Large intestine (tissue), 3 donors: ENCODE measurements at regions not wholly inside any gene's neighbourhood (a gene's known extent, or its start where the extent isn't known, plus 50 kb on each side); places are given as distances from the start of the nearest gene placed in this dataset.
A peak's percentile ranks its signal among the peaks of the same experiment; 100 is the strongest.

Experiments used
- DNase-seq, 2 donors: peaks; one replicate each; pipeline versions ENCODE4 v3.0.0 to v3.0.0-alpha.2; 2013
- H3K27ac ChIP-seq: one replicate; pipeline ENCODE4 v1.5.1; 2013; ENCODE audit warnings: low read length
- H3K27me3 ChIP-seq: 2 replicates; pipeline ENCODE4 v1.6.1; 2013; ENCODE audit warnings: low read length; ENCODE audit not compliant: control insufficient read depth, insufficient read depth
- H3K36me3 ChIP-seq: 2 replicates; pipeline ENCODE4 v1.6.1; 2013; ENCODE audit warnings: low read length; ENCODE audit not compliant: control insufficient read depth, insufficient read depth
- H3K4me1 ChIP-seq: one replicate; pipeline ENCODE4 v1.6.1; 2013; ENCODE audit warnings: low read length; ENCODE audit not compliant: control insufficient read depth, insufficient read depth
- H3K4me3 ChIP-seq: one replicate; pipeline ENCODE4 v1.5.1; 2013; ENCODE audit warnings: low read length
- H3K9me3 ChIP-seq: one replicate; pipeline ENCODE4 v1.6.1; 2013; ENCODE audit warnings: mild to moderate bottlenecking, low read depth, low read length, moderate library complexity; ENCODE audit not compliant: control insufficient read depth
- WGBS: methylation state at CpG from one replicate; pipeline ENCODE4 v1.1.5; 2013; ENCODE audit warnings: low lambda C conversion rate; ENCODE audit not compliant: insufficient coverage; 5-methylcytosine and 5-hydroxymethylcytosine counted together

DNA sequence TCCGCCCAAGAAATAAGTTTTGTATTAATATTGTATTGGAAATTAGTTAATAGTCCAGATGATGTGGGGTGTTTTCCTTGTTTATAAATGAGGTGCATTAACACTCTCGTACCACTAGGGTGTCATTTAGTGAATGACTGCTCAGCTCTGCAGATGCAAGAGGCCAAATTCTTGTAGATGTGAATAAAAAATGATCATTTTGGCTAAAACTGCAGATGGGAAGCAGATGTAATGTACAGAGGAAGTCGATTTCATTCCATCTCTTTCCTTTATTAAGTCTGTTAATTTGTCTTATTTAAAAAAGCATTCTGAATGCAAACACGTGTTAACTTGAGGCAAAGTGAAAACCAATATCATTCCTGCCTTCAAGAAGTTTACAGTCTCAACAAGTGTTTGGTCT is 108.1 kb downstream of the DHX15 start:
- Histone ChIP-seq H3K27me3 (peaks cover 55% of the 10 kb centered on the region), H3K9me3 (peaks cover 9% of the 10 kb centered on the region), H3K27ac (no peak overlapping the region), H3K36me3 (no peaks in the 10 kb centered on the region), H3K4me1 (peaks cover 10% of the 10 kb centered on the region), H3K4me3 (no peak overlapping the region)
- DNase-seq: no peak
- WGBS: 67% methylated on average over 2 of the region's 4 CpGs

DNA sequence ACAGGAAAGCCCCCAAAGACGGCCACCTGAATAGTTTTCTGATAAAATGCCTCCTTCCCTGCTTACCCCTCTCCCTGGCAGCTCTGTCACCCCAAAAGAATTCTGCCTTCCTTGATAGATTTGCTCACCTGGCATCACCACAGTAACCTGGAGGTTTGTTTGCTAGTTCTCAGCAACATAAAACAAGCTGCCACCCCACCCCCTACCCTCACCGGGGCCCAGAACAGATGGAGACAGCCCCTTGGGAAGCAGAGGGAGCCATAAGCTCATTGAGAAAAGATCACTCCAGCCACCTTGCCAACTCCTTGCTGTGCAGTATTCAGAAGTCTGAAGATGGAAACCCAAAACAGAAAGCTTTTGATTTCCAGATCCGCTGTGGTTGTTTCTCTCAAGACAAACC is 108.6 kb downstream of the DHX15 start:
- H3K9me3 ChIP-seq: peaks cover 9% of the 10 kb centered on the region
- peaks cover 57% of the 10 kb centered on the region for H3K27me3 ChIP-seq
- no peak overlapping the region for H3K4me3 ChIP-seq
- peaks cover 12% of the 10 kb centered on the region for H3K4me1 ChIP-seq
- no CpG with 5 or more reads among the region's 3 CpGs for WGBS
- no peak overlapping the region for H3K27ac ChIP-seq
- DNase-seq: no peak
- no peaks in the 10 kb centered on the region for H3K36me3 ChIP-seq

DNA sequence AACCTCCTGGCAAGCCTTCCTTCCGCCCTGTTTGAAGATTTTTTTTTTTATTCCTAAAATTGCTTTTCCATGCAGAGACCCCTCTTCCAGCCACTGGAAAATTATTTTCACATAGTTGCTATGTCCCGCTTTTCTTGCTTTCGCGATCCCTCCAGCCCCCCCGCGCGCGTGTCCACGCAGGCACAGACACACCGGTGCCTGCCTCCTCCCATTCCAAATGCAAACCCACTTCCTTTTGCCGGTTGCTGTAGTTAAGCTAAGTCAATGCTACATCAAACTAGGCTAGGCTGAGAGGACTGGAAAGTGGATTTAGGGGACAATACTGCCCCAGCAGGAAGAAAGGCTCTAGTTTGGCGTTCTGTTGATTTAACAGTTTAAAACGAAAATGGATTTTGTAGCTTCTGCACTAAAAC is 111.0 kb downstream of the DHX15 start:
- DNase-seq: no peak
- Histone ChIP-seq H3K4me1 (peaks cover 12% of the 10 kb centered on the region), H3K4me3 (peak overlapping the region; percentile 50), H3K27ac (no peak overlapping the region), H3K36me3 (no peaks in the 10 kb centered on the region), H3K27me3 (peaks cover 68% of the 10 kb centered on the region), H3K9me3 (peaks cover 9% of the 10 kb centered on the region)
- no CpG with 5 or more reads among the region's 13 CpGs for WGBS

DNA sequence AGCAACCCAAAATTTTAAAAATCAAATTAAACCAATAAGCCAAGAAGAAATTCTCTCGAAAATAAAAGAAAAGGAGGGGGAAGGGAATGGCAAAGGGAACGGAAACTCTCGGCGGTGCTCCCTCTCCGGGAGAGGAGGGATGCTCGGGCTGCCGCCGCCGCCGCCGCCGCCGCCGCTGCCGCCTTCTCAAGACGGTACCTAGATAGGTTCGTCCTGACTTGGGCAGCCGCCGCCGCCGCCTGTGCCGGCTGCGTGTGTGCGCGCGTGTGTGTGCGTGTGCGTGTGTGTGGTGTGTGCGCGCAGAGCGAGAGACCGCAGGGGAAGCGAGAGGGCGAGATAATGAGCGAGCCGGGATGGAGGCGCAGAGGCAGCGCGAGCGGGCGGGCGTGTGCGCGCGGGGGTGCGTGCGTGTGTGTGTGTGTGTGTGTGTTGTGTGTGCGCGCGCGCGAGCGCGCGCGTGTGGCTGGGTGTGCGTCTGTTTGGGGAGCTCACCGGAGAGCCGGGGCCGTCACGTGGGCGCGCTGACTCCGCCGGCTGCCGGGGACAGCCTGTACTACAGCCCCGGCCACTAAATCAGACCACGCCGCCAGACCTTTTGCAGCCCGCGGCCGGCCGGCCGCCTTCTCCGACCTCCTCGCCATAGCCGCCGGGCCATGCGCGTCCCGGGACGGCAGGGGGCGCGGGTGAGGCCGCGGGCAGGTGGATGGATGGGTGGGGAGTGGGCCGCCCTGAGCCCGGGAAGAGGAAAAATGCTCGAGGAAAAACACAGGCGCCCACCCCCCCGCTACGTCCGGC is 111.6 kb downstream of the DHX15 start:
- peaks cover 9% of the 10 kb centered on the region for H3K9me3 ChIP-seq
- DNase-seq: peak; percentile 64 to 79
- no peak overlapping the region for H3K27ac ChIP-seq
- peaks cover 70% of the 10 kb centered on the region for H3K27me3 ChIP-seq
- no peaks in the 10 kb centered on the region for H3K36me3 ChIP-seq
- peak overlapping the region; percentile 50 for H3K4me3 ChIP-seq
- peaks cover 12% of the 10 kb centered on the region for H3K4me1 ChIP-seq
- 0% methylated on average over 2 of the region's 93 CpGs for WGBS

DNA sequence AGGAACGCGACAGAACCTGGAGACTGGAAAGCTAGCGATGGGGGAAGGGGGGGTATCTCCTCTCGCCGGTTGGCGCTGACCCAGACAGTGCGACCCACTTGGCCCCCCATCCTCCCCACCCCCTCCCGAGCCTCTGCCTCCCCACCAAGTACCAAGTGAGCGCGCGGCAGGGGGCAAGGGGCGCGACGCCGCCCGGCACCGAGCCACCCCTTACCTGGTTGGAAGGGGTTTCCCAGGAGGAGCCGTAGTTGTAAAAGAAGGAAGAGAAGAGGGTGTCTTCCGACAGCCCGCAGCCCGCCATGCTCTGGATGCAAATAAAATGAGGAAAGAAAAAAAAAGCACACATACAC is 112.2 kb downstream of the DHX15 start:
- peaks cover 12% of the 10 kb centered on the region for H3K4me1 ChIP-seq
- no CpG with 5 or more reads among the region's 21 CpGs for WGBS
- DNase-seq: peak in 1 of 2 donors; percentile 9
- H3K4me3 ChIP-seq: peak overlapping the region; percentile 50
- peaks cover 67% of the 10 kb centered on the region for H3K27me3 ChIP-seq
- H3K9me3 ChIP-seq: peaks cover 9% of the 10 kb centered on the region
- no peaks in the 10 kb centered on the region for H3K36me3 ChIP-seq
- no peak overlapping the region for H3K27ac ChIP-seq

DNA sequence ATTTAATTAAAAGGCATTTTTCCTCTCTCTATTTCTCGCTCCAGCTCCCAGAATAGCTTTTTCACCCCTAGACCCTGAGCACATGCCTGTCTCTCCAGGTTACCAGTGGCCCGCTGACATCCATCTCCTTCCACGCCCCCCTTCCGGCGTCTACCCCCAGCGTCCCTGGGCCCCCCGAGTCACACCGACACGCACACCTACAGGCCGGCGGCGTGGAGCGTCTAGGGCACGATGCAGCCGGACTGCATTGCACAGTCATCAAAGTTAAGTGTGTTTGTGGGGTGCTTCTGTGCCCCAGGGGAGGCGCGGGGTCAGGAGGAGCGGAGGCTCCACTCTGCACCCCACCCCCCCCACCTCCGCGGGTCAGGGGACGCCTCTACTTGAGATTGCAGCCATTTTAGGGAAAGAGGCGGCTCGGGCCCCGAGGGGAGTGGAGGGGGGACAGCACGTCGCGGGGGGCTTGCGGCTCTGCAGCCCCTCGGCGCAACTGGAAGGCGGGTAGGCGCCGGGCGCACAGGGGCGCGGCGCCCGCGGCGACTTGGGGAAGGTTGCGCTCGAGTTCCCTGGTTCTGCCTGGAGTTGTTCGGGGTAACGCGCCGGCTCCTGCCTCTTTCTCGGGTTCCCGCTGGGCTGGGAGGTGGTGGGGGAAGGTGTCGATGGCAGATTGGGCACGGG is 112.7 kb downstream of the DHX15 start:
- H3K4me3 ChIP-seq: peak overlapping the region; percentile 50
- peaks cover 67% of the 10 kb centered on the region for H3K27me3 ChIP-seq
- DNase-seq: peak in 1 of 2 donors; percentile 34
- peaks cover 12% of the 10 kb centered on the region for H3K4me1 ChIP-seq
- WGBS: no CpG with 5 or more reads among the region's 50 CpGs
- no peak overlapping the region for H3K27ac ChIP-seq
- H3K9me3 ChIP-seq: peaks cover 9% of the 10 kb centered on the region
- H3K36me3 ChIP-seq: no peaks in the 10 kb centered on the region

DNA sequence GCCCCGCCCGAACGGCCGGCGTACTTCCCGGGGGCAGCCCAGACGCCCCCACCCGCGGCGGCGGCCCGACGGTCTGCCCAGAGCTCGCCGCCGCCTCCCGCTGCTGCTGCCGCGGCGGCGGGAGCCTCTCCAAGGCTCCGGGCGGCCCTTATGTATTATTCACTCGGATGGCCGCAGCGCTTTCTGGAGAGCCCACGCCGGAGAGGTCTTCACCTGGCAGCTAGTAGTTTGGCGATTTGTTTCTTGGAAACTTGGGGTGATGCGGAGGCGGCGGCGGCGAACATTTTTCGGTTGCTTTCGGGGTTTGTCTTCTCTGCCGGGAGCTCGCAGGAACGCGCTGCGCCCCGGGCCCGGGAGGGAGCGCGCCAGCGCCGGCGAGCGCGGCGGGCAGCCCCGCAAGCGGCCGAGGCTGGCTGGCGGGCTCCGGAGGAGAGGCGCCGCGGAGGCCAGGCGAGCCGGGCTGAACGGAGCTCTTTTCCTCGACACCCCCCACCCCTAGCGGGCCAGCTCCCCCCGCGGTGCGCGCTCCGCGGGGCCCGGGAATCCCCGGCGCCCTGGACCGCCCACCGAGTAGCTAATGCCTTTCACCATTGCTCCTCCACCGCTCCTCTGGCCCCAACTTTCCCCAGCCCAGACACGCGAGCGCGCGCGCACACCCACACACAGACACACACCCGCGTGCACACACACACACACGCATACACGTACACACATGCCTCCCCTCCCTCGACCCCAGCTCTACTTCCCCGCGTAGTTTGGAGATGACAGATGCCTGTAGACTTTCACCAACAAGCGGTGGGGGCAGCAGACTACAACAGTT is 113.5 kb downstream of the DHX15 start:
- no peak overlapping the region for H3K27ac ChIP-seq
- no CpG with 5 or more reads among the region's 90 CpGs for WGBS
- H3K36me3 ChIP-seq: no peaks in the 10 kb centered on the region
- peak overlapping the region; percentile 50 for H3K4me3 ChIP-seq
- peaks cover 12% of the 10 kb centered on the region for H3K4me1 ChIP-seq
- peaks cover 9% of the 10 kb centered on the region for H3K9me3 ChIP-seq
- peaks cover 70% of the 10 kb centered on the region for H3K27me3 ChIP-seq
- DNase-seq: peak in 1 of 2 donors; percentile 50

GRCh38 chr4:24468071-24468470 is 116.3 kb downstream of the DHX15 start:
- H3K36me3 ChIP-seq: no peaks in the 10 kb centered on the region
- peaks cover 8% of the 10 kb centered on the region for H3K4me1 ChIP-seq
- WGBS: 100% methylated on average over 1 of the region's 5 CpGs
- peaks cover 6% of the 10 kb centered on the region for H3K9me3 ChIP-seq
- H3K4me3 ChIP-seq: no peak overlapping the region
- H3K27me3 ChIP-seq: peaks cover 62% of the 10 kb centered on the region
- no peak overlapping the region for H3K27ac ChIP-seq
- DNase-seq: no peak

DNA sequence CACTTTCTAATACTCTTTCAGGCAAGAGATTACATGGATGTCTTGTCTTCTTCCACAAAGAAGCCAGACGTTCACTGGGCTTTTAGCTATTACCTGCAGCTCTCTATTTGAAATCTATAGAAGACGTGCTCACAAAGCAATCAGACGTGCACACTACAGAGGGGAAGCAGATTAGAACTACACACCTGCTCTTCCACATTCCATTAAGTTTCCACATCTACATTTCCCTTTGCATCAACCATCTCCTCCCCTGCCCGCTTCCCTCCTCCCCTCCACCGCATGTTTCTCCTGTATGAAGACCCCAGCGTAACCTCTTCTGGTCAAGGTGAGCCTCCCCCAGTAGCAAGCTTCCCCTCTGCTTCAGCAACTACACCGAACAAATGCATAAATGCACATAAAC is 119.8 kb downstream of the DHX15 start:
- no peak for DNase-seq
- Histone ChIP-seq H3K36me3 (no peaks in the 10 kb centered on the region), H3K27me3 (peaks cover 40% of the 10 kb centered on the region), H3K27ac (no peak overlapping the region), H3K4me3 (no peak overlapping the region), H3K4me1 (no peaks in the 10 kb centered on the region), H3K9me3 (no peaks in the 10 kb centered on the region)
- WGBS: 82% methylated on average over 2 of the region's 7 CpGs

DNA sequence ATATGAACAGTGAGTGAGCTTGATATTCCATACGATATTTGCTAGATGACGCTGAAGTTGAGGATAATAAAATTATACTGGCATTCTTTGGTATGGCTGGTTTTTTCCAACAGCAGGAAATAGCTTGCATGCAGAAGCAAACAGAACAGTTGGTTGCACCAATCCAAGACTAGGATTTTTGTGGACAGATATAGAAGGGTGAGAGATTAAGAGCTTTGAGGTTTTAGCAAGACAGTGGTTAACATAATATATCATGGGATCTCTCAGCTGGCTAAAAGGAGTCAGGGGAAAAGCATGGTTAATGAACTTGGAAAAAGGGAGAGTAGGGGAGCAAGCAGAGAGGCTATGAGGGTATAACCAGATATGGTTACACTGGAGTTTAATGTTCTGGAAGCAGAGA is 127.9 kb downstream of the DHX15 start:
- no peak overlapping the region for H3K27ac ChIP-seq
- H3K4me1 ChIP-seq: no peaks in the 10 kb centered on the region
- H3K36me3 ChIP-seq: no peaks in the 10 kb centered on the region
- H3K9me3 ChIP-seq: no peaks in the 10 kb centered on the region
- H3K27me3 ChIP-seq: peaks cover 6% of the 10 kb centered on the region
- no peak for DNase-seq
- no CpG with 5 or more reads among the region's 2 CpGs for WGBS
- H3K4me3 ChIP-seq: no peak overlapping the region
